OCI-LY1 (cell line): ENCODE measurements at regions not wholly inside any gene's neighbourhood (a gene's known extent, or its start where the extent isn't known, plus 50 kb on each side); places are given as distances from the start of the nearest gene placed in this dataset.

Source experiments
- EZH2 ChIP-seq: fragments of 200-600 bp; sonication (generic), shearing (Covaris generic); IDR thresholded peaks from 2 replicates; pipeline ENCODE4 v1.8.0; 2017; ENCODE audit warnings: borderline replicate concordance, mixed run types, mild to moderate bottlenecking, antibody characterized with exemption, low read length, moderate library complexity, mixed read lengths
- TF ChIP-seq, protein P1 (sequence below): fragments of 200-600 bp; sonication (generic), shearing (Covaris generic); IDR thresholded peaks from 2 replicates; pipeline ENCODE4 v1.5.1; 2017; ENCODE audit warnings: mild to moderate bottlenecking, antibody characterized with exemption, low read length, moderate library complexity, mixed read lengths

DNA sequence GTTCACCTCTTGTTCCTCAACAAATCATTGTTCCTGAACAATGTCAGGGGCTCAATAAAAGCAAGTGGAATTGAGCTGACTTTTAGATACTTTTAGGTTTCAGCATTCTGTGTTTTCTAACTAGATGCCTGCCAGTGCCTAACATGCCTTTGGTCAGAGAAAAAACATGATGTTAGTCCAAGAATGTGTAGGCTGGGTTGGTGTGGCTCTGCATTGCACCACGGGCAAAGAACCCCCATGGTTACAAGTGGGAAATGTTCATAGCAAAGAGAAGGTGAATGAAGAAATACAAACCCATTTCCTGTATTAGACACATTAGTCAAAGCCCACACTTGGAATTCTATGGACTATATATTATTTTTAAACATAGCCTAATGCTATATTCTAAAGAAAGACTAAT, 193.3 kb downstream of the TMEM200A start:
- TF ChIP-seq, protein P1, sequence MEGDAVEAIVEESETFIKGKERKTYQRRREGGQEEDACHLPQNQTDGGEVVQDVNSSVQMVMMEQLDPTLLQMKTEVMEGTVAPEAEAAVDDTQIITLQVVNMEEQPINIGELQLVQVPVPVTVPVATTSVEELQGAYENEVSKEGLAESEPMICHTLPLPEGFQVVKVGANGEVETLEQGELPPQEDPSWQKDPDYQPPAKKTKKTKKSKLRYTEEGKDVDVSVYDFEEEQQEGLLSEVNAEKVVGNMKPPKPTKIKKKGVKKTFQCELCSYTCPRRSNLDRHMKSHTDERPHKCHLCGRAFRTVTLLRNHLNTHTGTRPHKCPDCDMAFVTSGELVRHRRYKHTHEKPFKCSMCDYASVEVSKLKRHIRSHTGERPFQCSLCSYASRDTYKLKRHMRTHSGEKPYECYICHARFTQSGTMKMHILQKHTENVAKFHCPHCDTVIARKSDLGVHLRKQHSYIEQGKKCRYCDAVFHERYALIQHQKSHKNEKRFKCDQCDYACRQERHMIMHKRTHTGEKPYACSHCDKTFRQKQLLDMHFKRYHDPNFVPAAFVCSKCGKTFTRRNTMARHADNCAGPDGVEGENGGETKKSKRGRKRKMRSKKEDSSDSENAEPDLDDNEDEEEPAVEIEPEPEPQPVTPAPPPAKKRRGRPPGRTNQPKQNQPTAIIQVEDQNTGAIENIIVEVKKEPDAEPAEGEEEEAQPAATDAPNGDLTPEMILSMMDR: no peak
- no peak for TF ChIP-seq EZH2
